H1 (cell line): ENCODE measurements at regions not wholly inside any gene's neighbourhood (a gene's known extent, or its start where the extent isn't known, plus 50 kb on each side); places are given as distances from the start of the nearest gene placed in this dataset.

ENCODE experiments used
- CBX5 ChIP-seq: fragments of 300-800, 300-1000 bp; sonication (generic); IDR thresholded peaks from 2 replicates; pipeline ENCODE4 v1.7.1; 2016; ENCODE audit warnings: antibody characterized with exemption, low read length, low read depth
- CHD2 ChIP-seq: IDR thresholded peaks from 2 replicates; pipeline ENCODE4 v1.6.1; 2012; ENCODE audit warnings: low read length, improper control_type of control experiment
- CHD7 ChIP-seq: fragments of 300-600 bp; sonication (generic); IDR thresholded peaks from 2 replicates; pipeline ENCODE4 v1.7.1; 2012; ENCODE audit warnings: low read length, moderate library complexity, mild to moderate bottlenecking, inconsistent platforms; ENCODE audit not compliant: insufficient replicate concordance
- EP300 ChIP-seq, 2 experiments: IDR thresholded peaks; 1 replicate in 1 of 2; 2 replicates in 1 of 2; pipeline ENCODE4 v1.6.1; 2011 to 2012; ENCODE audit warnings: low read depth in 2 of 2, low read length in 2 of 2, mild to moderate bottlenecking in 2 of 2, borderline replicate concordance in 1 of 2, inconsistent platforms in 1 of 2, moderate library complexity in 1 of 2
- KDM1A ChIP-seq: fragments of 200-600, 300-600 bp; sonication (generic); IDR thresholded peaks from 2 replicates; pipeline ENCODE4 v1.7.1; 2016; ENCODE audit warnings: mild to moderate bottlenecking, low read length, borderline replicate concordance

DNA sequence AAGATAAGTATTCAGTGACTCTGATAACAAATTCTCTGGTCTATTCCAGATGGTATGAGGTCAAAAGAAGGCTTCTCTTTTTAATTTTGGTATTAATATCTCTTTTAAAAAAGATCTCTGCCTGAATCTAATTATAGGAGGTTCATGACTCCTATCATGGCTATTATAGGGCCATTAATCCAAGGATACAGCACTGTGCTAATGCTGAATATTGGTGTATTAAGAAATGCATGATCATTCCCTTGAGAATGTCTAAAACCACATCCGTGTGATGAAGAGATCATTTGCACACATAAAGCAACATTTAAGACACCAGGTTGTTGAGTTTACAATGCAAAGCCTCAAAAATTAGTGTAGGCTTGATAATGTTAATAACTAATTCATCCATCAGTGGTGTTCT is 160.4 kb upstream of the MON1B start (continued):
- TF ChIP-seq CHD7 (no peak), KDM1A (no peak), CBX5 (no peak), EP300 (IDR thresholded peaks at IDR 0.05; ENCODE audit: borderline replicate concordance in 1 of 2, low read depth in 2 of 2, low read length in 2 of 2) (no peak), CHD2 (no peak)
